Hippocampal formation (tissue), 2 donors: ENCODE measurements at regions not wholly inside any gene's neighbourhood (a gene's known extent, or its start where the extent isn't known, plus 50 kb on each side); places are given as distances from the start of the nearest gene placed in this dataset.
"Not testable (repeated sequence)": the region's sequence is repeated elsewhere in the genome, so short reads cannot be mapped to it uniquely, and the experiment has no call there.

Source experiments
- DNase-seq, 2 donors: peaks; one replicate each; lab custom pipeline; 2025; lab: John Stamatoyannopoulos, UW

DNA sequence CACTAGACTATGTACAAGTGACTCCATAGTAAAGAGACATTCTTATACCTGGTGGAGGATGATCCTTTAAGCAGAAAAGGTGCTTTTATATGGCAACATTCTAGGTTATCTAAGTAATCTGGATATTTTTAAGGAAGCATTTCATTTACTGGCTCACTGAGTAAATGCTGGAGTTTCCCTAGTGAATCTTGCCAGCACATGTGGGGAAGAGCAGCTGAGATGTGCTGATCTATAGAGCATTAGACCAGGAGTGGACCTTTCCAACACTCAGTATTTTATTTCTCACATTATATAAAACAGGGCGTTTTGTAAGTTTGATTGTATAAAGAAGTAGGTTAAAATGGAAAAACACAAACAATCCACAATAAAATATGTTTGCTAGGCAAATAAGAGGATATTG lies 478.5 kb downstream of the ATP23 start:
- no peak for DNase-seq

DNA sequence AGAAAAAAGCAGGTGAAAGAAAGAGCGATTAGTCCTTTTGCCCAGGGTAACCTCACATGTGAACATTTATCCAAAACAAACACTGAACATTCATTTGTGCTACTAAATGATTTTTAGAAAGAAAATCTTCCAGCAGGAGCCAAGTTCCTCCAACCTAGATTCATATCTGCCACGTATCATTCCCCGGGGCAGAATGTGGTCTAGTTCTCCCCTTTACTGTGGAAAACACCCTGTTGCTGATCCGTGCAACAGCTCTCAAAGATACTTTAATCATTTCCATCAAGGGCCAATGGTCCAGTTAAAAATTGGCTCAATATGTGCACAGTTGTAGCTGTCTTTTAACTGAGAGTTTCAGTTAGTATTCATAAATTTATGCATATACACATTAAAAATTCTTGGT lies 479.1 kb downstream of the ATP23 start:
- DNase-seq = no peak

DNA sequence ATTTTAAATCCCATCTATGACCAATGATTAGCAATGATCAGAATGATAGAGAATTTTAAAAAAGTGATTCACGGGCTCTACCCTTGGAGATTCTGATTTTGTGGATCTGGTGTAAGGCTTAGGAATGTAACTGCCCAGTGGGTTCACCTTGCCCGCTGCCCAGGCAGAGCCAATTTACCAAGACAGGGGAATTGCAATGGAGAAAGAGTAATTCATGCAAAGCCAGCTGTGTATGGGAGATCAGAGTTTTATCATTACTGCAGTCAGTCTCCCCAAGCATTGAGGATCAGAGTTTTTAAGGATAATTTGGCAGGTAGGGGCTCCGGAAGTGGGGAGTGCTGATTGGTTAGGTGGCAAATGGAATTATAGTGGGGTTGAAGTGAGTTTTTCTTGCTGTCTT lies 480.6 kb downstream of the ATP23 start:
- DNase-seq = no peak

DNA sequence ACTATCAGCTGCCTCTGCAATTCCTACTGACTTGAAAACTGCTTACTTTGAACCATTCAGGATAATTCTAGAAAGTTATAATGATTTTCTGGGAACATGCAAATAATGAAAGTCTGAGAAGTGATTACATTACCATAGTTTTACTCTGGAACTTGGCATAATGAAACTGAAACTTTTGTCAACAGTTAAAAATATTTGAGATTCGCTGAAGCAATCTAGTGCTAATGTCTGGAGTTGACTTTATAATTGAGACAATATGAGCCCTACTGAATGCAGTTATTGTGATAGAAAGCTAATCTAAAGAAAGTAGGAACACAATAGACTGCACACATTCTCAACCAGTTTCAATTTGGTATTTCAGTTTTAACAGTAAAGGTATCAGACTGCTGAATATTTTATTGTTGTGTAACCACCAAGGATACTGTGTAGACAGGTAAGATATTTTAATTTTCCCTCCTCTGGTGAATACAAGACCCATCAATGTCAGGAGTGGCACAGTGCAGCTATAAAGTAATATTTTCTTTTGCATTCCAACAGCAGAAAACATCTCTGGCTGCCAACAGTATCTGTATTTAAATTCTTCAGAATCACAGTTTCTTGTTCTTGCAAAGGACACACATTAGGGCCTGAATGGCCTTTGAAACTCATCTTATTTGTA lies 483.5 kb downstream of the ATP23 start:
- DNase-seq = no peak

DNA sequence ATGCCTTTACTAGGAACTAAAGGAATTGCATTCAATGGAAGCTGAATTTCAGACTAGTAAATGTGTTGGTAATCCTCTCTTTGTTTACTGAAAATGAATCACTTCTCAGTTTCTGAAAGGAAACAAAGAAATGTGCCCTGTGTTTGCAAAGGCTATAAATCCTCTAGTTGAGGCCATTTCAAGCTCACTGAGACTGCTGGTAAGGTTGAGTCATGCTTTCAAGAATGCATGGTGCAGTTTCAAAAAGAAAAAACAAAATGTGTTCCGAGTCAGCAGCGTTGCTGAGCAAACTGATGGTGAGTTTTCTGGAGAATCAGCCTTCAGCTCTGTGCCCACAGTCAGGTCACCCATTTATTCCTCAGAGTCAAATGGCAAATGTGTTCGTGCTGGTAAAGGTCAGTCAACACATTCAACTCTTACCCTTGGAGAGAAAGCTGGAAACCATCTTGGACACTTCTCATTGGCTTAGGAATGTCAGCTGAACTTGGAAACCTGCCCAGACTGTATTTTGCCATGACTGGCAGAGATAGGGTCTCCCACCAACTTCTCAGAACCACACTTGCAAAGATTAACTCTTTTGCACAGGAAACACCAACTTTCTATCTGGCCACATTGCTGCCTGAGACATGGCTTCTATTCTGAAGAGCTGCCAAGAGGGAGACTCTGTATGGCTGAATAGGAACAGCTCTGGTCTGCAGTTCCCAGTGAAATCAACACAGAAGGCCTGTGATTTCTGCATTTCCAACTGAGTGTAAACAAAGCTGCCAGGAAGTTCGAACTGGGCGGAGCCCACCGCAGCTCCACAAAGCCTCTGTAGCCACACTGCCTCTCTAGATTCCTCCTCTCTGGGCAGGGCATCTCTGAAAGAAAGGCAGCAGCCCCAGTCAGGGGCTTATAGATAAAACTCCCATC lies 484.4 kb downstream of the ATP23 start:
- DNase-seq = peak in 1 of 2 donors; percentile 16

DNA sequence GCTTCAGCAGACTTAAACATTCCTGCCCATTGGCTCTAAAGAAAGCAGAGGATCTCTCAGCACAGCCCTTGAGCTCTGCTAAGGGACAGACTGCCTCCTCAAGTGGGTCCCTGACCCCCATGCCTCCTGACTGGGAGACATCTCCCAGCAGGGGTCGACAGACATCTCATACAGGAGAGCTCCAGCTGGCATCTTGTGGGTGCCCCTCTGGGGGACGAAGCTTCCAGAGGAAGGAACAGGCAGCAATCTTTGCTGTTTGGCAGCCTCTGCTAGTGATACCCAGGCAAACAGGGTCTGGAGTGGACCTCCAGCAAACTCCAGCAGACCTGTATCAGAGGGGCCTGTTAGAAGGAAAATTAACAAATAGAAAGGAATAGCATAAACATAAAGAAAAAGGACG lies 485.1 kb downstream of the ATP23 start:
- not testable (repeated sequence) for DNase-seq

DNA sequence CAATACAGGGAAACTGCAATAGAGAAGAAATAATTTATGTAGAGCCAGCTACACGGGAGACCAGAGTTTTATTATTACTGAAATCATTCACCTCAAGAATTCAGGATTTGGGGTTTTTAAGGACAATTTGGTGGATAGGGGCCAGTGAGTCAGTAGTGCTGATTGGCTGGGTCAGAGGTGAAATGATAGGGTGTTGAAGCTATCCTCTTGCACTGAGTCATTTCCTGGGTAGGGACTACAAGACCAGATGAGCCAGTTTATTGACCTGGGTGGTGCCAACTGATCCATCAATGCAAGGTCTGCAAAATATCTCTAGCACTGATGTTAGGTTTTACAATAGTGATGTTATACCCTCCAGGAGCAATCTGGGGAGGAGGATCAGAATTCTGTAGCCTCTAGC lies 486.3 kb downstream of the LRIG3 start:
- no peak for DNase-seq

DNA sequence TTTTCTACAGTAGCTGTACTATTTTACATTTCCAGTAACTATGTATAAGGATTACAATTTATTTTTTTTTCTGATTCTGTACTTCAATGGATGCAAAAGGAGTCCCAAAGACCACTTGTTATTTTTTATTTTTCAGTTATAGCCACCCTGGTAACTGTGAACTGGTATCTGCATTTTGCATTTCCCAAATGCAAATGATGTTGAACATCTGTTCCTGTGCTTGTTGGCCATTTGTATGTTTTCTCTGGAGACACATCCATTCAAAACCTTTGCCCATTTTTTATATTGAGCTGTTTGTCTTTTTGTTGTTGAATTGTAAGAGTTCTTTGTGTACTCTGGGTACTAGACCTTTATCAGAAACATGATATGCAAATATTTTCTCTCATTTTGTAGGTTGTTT lies 485.6 kb downstream of the LRIG3 start:
- DNase-seq = no peak

DNA sequence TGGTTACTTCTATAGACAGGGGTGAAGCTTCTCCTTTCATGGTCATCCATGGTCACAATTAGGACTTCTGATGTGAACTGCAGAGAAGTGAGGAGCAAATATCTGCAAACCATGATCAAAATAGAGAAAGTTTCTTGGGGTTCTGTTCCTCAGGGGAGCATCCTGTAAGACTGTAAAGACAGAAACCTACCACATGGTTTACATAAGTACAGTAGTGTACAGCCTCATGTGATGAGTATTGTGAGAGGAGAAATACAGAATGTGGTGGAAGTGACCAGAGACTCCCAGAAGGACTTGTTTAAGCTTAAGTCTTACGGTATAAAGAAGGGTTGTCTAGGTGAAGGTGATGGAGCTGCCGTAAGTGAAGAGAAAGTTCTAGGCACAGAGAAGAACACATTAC lies 484.7 kb downstream of the LRIG3 start:
- no peak for DNase-seq

DNA sequence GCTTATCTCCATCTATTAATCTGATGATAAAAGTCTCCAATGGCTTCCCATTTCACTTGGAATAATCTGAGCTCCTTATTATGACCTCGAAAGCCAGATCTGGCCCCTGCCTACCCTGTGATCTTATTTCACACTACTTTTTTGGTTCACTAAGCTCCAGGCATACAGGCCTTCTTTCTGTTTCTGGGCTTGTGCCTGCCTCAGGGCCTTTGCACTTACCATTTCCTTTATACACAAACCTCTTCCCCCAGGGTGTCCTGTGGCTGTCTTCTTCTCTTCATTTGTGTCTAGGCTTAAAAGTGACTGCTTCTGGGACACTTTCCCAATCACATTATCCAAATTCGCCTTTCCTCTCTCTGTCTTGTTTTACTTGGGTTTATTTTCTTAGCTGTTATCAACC lies 478.8 kb downstream of the LRIG3 start:
- no peak for DNase-seq

DNA sequence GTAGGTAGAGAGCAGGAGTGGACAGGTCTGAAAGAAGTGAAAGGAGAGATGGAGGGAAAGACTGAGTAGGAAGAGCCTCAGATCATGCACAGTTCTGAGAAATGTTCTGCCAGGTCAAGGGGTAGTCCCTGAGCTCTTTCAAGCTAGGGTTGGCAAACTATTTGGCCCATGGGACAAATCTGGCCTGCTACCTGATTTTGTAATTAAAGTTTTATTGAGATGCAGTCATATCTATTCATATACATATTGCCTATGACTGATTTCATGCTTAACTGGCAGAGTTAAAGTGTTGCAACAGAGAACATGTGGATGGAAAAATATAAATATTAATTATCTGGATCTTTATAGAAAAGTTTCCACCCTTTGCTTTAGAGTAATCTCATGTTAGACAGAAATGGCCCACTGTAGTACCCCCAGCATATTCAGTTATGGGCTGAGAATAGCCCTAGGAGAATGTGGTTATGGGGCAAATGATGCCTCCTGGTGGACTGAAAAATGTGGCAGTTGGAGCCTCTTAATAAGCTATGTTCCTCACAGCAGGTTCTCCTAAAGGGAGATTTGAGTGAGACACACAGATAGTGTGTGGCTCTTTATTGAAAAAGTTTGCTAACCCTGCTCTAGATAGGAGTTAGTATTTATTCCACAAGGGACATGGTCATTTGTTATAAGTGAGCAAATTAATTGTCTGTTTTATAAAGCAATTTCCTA lies 476.9 kb downstream of the LRIG3 start:
- no peak for DNase-seq

DNA sequence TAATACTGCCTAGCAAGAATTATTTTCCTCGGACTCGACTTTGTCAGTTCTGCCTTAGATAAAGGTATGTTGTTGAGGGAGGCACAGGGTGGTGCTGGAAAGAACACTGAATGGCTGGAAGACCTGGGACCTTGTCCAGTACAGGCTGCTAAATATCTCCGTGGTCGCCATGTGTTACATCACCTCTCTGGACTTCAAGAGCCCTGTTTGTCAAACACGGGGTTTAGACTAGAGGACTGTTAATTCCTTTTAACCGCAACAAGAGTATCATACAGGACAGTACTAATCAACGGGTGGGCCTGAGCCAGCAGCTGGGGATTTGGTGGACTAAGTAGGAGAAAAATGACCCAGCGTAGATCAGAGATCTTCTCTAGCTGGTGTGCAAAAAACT lies 476.3 kb downstream of the LRIG3 start:
- DNase-seq = no peak

DNA sequence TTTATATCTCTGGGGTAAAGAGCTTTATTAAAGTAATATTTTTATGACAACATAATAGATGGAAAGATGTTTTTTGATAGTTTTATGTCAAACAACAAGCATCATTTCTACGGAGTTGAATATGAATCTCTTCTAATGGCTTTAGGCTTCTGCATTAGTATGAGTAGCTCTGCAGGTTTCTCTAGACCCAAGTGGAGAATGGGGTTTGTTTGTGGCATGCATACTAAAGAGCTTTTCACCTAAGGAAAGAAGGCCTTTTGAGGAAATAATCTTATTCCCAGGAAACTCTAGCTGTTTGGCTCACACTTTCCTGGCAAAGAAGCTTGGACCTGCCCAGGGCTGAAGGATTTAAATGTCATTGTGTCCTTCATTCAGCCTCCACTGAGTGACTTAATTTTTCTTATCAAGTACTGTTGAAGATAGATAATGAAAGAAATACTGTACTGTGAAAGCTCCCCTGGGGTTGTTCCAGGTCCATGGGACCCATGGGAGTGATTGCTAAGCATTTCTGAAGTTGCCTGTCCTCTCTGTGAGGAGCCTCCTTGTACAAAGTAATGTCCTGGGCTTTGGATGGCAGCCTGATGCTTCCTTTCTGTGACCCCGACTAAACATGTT lies 469.3 kb downstream of the LRIG3 start:
- no peak for DNase-seq

DNA sequence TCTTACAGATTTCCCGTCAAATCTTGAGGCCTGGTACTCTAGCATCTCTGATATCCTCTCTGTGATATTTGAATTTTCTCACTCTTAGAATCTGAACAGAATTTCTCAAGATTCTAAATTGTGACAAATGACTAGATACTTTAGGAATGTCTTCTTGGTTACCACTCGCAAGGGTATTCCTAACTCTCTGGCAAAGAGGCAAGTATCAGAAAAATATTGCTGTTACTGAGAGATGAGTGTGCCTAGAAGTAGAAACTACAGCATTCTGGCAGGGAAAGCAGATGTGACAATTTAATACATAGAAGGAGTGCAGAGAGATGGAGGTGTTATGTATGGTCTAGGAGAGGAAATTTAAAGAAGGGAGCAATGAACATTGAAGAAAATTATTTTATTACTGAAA lies 467.8 kb downstream of the LRIG3 start:
- DNase-seq = no peak

DNA sequence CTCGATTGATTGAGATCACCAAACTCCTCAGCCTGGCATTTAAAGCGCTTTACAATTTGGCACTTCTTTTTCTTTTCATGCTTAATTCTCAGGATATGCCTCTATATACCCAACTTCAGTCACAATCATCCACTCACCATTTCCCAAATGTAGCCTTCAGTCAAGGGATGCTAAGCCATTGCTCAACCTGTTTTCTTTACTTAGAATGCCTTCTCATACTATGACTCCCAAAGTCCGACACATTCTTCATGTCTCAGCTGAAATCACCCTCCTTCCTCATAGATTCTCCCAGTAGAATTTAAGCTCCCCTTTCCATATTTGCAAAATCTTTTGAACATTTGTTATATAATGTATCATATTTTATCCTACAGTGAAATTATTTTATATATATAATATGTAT lies 467.0 kb downstream of the LRIG3 start:
- DNase-seq = no peak

DNA sequence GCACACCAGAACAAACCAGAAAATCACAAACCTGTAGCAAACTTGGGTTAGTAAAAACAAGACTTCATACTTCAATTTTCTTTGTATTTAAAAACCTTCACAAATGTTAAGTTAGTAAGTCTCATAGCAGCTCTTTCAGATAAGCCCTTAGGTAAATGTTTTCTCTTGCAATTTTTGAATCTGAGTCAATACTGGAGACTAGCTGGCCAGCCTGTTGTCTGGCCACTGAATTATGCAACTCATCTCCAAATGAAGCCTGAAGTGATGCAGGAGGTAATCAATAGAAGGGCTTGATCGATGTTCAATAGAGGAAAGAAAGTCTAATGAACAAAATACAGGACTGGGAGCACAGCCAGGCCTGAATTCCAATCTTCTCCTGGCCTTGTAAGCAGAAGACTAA lies 465.2 kb downstream of the LRIG3 start:
- DNase-seq = no peak

DNA sequence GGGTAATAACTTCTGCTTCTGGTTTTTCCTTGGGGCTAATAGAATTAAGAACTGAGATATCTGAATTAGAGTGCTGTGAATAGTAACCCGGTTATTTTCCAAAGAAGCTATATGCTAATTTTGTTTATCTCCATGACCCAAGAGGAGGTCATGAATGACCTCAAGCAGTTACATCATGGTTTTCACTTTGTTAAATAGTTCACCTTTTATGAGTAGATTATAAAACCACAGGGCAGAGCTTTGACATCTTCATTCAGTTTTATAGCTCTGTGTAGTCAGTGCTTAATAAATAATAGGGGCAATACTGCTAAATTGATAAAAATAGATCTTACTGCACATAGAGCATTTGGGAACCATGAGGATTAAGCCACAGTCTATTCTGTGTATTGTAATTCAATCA lies 462.2 kb downstream of the LRIG3 start:
- no peak for DNase-seq

DNA sequence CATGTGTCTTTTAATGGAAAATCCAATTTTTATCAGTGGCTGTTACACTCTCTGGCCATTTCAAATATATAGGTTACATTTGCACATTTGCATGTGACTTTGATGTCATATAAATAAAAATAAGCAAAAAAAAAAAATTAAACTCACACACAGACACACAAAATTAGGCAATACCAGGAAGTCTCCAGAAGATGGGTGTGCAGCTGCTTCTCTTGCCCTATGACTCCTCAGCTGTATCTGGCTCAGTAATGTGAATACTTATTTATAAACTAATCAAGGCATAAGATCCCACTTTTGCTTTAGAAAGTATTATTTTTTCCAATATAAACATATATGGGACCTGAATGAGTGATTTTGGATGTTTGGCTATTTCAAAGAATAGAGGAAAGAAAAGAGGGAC lies 461.1 kb downstream of the LRIG3 start:
- no peak for DNase-seq

DNA sequence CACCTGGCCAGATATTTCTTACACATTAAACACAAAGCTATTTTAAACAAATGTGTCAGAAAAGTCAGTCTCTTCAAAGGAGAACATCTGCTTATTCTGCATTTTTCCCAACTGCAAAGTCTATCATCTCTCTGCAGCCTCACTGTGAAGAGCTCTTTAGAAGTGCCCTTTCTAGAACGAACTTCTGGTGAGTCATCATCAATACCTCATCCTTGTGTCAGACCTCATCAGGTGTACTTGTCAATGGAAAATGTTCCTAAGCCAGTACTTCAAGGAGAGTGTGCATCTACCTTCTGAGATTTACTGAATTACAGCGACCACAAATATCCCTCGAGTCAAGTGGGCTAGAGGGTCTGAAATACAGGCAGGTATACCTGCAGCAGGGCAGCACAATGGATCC lies 457.3 kb downstream of the LRIG3 start:
- DNase-seq = no peak

DNA sequence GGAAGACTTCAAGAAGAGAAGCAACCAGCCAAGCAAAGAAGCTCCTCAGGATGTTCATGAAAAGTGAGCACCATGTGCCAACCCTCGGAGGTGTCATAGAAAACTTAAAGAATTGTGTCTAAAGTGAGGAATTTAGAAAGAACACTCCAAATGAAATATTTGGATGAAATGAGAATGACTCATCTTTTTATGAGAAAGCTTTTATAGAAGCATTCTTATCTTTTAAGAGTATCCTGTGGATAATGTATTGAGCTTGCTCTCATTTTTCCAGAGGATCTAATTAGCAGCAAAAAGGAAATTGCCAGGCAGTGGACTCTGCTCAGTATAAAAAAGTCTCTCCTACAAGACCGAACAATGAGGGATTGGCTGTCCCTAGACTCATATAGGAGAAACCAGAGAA lies 454.9 kb downstream of the LRIG3 start:
- DNase-seq = no peak

DNA sequence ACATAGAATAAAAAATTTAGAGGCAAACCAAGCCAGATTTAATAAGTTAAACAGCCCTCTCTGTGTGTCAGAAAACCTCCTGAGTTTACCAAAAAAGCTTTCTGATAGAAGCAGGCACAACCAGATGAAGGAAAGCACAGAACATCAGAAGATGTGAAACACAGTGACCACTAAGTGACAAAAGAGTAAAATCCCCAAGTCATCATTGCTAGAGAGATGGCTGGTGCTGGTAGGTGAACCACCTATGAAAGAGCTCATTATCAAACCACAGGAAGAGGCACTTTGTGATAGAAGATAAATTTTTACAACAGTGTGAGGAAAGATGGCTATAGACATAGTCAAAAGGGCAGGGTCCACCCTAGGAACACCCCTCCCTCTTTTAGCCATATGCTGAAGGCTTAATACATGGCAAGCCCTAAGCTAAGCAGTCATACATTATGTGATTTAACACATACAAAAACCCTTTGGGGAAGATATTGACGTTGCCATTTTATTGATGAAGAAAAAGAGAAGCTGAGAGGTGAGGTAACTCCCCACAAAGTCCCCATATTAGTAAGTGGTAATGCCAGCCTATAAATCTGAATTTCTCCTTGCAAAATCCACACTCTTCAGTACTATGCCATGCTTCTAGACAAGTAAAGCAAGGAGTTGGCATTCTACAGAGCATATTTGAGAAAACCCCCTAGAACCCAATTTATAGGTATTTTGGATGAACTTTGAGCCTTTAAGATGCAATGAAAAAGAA lies 449.9 kb downstream of the LRIG3 start:
- DNase-seq = no peak

DNA sequence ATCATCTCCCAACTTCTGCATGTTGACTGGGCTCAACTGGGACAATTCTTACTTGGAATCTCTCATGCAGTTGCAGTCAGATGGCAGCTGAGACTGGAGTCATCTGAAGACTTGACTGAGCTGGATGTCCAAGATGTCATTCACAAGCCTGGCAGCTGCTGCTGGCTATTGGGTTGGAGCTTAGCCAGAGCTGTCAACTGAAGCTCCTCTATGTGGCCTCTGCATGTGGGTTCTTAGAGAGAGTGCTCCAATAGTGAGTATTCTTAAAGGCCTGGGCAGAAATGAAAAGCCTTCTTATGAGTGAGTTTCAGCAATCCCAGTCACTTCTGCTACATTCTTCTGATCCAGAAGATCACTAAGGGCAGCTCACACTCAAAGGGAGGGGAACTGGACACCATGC lies 440.9 kb downstream of the LRIG3 start:
- DNase-seq = no peak
